GM21723 (cell line): ENCODE measurements at regions not wholly inside any gene's neighbourhood (a gene's known extent, or its start where the extent isn't known, plus 50 kb on each side); places are given as distances from the start of the nearest gene placed in this dataset.
"Not testable (repeated sequence)": the region's sequence is repeated elsewhere in the genome, so short reads cannot be mapped to it uniquely, and the experiment has no call there.

ENCODE experiments used
- ATAC-seq: cut with Tn5 transposase; IDR thresholded peaks from one replicate; pipeline ENCODE4 v1.9.1; 2021; ENCODE audit warnings: mild to moderate bottlenecking, moderate library complexity; ENCODE audit not compliant: unreplicated experiment

DNA sequence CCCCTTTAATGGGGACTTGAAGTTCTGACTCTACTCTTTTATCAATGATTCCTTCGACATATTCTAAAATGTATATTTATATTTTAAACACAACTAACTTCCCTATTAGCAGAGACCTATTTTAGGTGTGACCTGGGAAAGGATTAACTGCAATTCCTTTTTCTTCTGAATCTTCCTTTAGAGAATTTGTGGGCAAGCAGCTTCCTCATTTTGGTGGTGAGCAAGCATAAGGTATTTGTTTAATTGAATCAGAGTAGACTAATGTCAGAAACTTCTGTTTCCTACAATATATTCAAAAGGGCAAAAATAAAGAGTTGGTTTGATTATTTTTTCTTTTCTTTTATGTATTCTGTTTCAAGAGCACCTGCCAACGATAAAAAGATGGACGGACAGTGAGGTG, 237.0 kb downstream of the IKZF2 start:
- peak; percentile 28 for ATAC-seq

DNA sequence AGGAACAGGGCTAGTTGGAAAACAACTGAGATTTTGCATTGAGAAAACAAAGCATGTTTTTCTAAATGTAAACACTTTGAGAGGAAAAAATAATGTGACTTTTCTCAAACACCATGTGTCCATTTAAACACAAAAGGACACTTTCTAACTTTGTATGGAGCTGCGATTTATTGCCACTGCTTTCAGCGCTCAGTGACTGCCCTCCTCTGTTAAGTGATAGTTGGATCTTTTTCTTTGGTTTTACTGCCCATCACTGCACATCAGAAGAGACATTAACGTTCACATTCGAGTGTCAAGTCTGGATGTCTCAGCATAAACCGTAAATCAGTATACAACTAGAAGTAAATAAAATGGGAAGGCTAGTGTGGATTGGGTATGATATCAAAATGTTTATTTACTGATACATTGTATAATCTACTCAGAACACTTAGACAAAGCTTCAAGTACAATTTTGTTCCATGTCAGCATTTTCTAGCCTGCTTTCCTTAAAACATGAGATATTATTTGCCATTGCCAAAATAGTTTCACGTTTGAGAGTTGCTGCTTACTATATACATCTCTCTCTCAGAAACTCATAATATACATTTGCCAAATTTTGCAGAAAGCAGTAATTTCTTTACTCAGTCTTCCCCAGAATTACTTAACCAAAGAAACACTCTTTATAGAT, 237.6 kb downstream of the IKZF2 start:
- no peak for ATAC-seq

DNA sequence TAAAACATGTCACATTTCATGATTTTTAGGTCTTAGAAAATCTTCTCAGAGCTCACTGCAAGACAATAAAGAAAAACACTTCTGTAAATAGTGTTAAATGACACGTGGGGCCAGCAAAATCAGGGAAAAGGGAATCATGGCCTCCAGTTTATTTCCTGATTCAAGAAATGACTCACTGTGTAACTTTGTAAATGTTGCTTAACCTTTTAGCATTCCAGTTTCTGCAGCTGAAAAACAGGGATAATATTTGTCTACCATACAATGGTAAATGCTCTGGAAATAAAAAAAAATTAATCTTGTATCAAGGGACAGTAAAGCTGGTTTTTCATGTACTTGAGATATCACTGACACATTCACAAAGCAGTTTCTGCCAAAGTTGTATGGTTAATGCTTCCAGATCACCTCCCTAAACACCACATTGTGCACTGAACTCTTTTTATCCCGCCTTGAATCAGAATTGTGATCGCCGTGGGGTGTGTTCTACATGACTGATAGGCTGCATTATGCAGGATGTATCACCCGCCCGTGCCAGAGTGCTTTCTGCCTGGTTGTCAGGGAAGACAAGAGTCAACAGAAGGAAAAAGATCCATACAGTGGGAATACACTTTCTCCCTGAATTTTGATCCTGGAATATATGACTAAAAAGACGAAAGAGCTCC, 238.8 kb downstream of the IKZF2 start:
- no peak for ATAC-seq

DNA sequence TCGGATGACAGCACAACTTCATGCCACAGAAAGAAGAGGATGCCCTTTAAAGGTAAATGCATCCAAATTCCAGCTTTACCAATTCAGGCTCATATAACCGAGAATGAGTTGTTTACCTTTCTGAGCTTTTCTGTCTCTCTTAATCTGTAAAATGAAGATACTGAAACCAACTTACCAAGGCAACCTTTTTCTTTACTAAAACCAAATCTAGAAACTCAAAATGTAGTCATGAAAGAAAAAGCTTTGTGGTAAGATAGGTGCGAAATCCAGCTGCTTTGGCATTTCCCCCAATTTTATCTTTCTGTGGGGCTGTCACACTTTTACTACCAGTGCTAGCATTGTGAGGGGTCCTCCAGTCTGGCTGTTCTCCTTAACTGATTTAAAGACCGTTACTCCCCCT, 240.4 kb downstream of the IKZF2 start:
- peak; percentile 66 for ATAC-seq

DNA sequence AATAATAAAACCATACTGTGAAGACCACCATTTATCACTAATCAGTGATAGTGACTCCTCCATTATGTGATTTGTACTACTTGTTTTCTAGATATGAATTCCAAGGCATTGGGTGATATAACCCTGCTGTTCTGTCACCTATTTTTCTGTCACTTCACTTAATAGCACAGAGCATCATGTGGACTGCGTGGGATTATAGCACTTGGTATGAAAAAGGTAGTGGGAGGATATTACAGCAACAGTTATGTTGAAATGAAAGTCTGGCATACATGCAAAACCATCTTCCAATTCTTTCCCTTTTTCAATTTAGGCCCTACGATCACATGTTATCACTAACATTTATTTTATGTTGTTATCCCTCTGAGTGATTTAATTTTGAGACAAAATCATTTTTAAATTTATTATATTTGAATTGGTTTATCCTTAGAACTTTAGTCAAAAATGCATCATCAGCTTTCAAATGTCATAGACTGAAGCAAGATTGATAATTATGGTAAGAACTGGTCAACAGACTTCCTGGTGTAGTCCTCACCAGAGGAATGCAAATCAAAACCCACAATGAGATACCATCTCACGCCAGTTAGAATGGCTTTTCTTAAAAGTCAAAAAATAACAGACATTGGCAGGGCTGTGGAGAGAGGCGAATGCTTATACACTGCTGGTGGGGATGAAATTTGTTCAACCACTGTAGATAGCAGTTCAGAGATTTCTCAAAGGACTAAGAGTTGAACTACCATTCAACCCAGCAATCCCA, 242.6 kb downstream of the IKZF2 start:
- no peak for ATAC-seq

DNA sequence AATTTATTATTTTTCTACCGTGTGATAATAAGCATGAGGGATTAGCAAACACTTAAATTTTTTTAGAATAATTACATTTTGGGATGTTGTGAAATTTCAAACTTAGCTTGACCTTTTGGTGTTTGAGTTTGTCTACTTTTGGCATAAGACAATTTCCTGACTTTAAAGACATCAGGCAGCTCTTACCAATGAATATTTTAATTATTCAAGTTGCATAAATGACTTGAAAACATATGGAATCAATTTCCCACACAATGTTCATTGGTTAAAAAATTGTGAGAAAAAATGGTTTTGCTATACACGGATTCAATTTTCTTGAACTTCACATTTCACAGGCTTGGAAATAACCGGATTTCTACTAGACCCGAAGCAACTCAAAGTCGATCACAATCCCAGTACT, 243.4 kb downstream of the IKZF2 start:
- ATAC-seq = no peak

DNA sequence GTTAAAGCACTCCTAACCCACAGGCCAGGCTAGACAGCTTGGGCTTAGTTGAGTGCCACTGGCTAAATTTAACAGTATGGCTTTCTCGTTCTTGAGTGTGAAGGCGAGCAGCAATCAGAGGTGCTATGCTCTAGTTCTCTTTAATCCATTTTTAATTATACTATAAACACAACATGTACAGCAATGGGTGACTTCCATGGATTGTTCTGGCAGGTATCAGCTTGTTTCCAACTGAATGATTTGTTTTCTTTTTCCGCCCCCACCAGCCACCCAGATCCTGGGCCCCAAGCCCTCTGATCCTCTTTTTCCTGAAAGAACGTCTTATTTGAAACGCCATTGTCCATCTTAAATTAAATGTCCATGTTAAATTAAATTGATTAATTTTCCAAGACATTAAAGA, 244.8 kb downstream of the IKZF2 start:
- no peak for ATAC-seq

DNA sequence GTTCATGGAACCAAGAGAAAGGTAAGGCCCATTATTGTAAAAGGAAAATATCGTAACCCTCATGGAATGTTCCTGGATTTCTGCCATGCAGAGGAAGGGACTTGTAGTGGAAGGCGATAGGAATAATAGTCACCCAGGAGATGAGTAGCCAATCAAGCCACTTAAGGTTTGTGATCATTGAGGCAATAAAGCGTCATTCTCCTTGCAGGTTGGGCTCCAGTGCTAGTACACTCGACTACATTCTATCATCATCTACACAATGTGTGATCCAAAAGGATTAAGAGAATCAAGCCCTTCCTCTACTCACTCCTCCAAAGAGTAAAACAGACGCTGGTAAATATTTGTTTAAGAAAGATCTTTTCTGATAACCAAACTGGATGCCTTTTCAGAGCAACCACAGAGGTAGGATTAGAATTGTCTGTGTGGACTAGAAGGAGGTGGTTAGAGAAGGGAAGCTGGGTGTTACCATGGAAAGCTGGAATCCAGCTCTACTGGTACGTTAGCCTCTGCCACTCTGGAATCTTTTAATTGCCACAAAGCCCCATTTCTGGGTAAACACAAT, 245.7 kb downstream of the IKZF2 start:
- no peak for ATAC-seq

DNA sequence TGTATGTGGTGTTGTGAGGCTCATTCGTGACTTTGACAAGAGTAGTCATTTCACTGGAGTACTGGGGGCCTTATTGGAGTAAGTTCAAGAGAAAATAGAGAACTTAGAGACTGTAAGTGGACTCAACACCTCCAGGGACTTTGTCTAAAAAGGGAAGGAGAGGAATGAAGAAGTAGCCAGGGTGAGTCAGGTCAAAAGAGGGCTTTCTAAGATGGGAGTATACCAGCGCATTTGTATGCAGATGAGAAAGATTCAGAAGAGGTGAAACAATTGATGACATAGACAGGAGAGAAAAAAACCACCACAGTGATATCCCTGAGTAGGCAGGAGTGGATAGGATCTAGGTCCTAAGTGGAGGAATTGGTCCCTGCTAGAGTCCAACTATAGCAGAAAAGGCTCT, 246.8 kb downstream of the IKZF2 start:
- no peak for ATAC-seq

DNA sequence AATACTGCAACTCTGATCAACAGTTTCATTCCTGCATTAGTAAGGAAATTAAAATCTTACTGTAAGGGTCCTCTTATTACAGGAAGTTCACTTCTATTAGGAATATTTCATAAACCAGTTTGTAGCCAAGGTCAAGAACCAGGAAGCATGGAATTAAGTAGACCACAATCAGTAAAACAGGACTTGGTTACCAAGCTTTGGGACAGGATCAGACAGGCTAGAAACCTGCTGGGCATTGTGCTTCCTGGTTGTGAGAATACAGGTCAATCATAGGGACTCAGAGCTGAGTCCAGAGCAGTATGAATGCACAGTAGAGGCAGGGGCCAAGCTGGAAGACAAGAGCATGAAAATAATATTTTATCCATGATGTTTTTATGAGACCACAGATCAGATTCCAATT, 248.0 kb downstream of the IKZF2 start:
- no peak for ATAC-seq

DNA sequence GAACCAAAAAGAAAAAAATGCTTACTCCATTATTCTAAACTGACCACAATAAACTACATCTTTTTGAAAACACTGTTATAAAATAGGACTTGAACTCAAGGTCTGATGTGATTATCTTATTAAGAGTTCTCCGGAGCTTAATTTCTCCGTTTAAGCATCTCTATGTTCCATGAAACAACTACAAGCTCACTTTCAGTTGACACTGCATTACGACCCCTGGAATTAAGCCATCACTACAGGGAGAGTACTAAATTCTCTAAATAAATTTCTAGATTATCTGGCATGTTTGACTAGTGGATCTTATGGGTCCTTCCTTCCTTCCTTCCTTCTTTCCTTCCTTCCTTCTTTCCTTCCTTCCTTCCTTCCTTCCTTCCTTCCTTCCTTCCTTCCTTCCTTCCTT, 249.0 kb downstream of the IKZF2 start:
- ATAC-seq = no peak

DNA sequence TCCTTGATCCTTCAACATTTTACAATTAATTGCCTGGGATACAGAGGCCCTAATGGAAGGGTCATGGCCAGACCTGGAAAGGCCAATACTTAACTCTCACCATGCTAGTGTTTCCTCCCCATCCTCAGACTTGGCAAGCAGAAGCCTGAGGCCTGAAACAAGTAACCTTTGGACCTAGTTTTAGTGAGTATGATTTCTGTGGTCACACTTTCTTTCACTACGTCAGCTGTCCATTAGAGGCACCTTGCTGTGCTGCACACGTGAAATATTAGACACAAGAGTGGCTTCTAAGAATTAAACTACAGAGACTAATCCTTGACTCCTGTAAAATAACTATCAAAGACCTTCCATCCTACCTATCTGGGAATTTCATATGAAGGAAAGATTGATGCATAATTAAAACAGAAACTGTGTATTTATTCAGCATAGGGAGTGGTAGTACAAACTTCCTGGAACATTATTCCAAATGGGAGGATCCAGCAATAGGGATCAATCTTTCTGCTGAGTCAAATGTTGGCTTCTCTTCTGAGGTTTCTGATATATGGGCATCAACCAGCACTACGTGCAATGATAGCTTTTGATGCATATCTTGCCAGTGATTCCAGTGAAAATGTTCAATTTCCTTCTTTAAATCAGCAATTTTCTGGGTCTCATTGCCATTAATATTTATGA, 249.7 kb downstream of the IKZF2 start:
- no peak for ATAC-seq

DNA sequence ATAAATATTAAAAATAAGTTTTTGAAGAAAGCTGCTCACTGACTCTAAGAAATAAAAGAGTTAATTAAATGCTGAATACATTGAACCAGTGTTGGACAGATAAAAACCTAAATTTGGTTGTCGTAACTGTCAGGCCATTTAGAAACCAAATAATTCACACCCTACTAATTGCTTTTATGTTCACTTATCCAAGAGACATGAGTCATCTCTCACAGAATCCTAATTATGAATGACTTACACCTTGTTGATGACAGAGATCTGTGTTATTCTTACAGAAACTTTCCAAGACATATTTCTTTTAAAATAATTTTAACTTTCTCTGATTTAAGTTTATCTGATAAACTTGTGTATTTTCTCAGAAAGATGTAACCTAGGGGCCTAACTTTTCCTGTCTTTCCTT, 250.7 kb downstream of the IKZF2 start:
- no peak for ATAC-seq

DNA sequence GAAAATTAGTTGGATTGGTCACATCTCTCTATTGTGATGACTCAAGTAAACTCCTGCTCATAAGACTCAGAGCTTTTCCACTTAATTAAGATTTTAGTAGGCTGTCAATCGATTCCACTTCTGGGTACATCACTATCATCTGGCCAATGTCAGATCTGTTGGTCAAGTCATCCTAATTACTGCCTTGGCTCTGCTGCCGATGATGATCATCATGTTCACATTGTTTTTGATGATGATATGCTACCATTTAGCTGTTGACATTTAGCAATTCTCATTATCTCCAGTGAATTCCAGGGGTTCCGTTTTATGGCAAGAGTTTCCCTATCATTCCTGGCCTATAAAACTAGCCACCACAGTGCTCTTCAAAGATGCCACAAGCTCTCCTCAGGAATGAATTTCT, 253.4 kb downstream of the IKZF2 start:
- no peak for ATAC-seq

DNA sequence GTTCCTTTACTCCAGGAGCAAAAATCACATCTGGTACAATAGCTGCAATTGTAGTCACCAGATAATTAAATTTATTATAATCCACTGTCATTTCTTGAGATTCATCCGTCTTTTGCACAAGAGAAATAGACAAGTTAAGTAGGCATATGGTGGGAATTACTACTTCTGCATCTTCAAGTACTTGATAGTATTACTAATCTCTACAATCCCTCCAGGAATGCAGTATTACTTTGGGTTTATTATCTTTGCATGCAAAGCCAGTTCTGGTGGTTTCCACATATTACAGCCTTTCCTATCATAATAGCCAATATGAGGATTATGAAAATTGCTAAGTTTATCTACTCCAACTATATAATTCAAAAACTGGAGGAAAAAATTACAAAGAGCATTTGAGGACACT, 254.1 kb downstream of the IKZF2 start:
- no peak for ATAC-seq

DNA sequence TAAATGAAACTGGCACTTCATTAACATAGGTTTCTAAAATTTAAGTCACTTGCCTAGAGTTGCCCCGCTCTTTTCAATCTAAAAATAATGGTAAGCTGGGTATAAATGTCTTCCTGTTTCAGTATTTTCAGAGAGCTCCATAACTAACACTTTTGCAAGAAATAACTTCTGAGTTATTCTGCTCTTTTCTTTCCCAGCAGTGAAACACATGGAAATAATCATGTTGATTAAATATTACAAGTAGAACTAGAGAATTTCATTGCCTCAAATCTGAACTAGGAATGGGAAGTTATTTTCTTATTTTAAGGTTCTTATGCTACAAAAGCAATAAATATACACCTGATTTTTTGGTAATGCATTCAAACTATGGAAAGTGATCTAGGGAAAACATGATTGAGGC, 257.4 kb downstream of the IKZF2 start:
- no peak for ATAC-seq

DNA sequence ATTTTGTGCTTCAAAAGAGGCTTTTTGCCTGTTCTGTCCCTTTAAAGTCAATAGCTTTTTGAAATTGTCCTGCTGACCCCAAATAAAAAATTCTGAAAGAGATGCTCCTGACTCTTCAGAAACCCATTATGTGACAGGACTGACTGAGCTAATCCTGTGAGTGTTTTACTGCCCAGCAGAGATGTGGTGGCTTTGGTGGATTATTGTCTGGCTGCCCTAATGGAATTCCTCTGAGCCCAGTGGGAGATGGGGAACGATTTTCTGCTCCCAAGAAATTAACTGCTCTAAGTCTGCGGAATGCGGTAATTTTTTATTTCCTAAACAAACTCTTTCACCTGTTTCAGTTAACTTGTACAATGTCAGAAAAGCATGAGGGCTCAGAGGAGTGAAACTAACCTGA, 258.2 kb downstream of the IKZF2 start:
- ATAC-seq = no peak

DNA sequence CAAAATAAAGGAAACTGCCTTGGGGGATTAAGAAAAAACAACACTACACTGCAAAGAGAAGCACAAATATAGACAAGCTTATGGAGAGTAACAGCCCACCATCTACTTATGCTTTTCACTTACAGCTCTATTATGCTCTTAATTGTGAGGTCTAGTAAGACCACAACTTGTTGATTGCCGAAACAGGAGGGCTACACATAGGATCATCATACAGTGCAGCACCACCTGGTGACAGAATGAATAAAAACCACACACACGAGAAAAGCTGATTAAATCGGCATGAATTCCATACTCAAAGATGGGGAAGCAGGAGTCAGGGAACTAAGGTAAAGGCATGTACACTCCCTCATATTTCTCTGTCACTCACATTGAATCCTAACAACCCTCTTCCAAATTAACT, 259.2 kb downstream of the IKZF2 start:
- ATAC-seq = no peak

DNA sequence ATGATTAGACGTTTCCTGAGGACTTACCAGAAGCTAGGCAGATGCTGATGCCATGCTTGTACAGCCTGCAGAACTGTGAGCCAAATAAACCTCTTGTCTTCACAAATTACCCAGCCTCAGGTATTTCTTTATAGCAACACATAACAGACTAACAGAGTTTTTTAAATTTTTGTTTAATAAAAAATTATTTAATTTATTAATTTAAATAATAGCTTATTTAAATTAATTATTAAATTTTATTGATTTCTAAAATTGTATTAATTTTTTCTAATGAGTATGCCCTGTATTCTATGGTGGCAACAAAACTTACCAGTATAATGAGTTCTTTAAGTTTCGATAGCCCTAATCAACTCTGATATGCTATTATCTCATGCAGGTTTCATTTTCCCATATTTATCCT, 259.8 kb downstream of the IKZF2 start:
- ATAC-seq = no peak

DNA sequence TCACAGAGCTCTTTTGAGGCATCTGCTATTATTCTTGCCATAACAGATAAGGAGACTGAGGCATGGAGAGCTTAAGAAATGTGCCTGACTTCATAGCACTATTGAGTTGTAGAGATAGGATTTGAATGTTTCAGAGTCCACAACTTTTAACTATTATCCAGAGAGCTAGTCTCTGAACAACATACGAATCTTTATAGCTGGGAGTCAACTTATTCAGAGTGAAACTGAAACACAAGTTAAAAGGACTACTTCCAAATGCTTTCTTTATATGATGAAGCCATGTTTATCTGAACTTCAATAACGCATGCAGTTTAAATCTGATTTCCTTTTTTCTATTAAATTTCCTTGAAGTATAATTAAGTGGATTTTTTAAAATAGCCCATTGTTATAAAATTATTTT, 268.8 kb downstream of the IKZF2 start:
- no peak for ATAC-seq

DNA sequence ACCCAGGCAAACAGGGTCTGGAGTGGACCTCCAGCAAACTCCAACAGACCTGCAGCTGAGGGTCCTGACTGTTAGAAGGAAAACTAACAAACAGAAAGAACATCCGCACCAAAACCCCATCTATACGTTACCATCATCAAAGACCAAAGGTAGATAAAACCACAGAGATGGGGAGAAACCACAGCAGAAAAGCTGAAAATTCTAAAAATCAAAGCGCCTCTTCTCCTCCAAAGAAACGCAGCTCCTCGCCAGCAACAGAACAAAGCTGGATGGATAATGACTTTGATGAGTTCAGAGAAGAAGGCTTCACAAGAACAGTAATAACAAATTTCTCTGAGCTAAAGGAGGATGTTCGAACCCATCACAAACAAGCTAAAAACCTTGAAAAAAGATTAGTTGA, 274.9 kb downstream of the IKZF2 start:
- ATAC-seq = not testable (repeated sequence)
